Neural cell (in vitro differentiated cells): ENCODE measurements at regions not wholly inside any gene's neighbourhood (a gene's known extent, or its start where the extent isn't known, plus 50 kb on each side); places are given as distances from the start of the nearest gene placed in this dataset.

Experiments
- H2AFZ ChIP-seq: fragments of 200-600, 300-800 bp; sonication (generic), shearing (Covaris generic); 2 replicates; pipeline ENCODE4 v1.6.0; 2014; ENCODE audit warnings: low read depth, mild to moderate bottlenecking, antibody characterized with exemption, low read length, moderate library complexity
- H3F3A ChIP-seq: fragments of 200-600 bp; shearing (Covaris generic); 2 replicates; pipeline ENCODE4 v1.6.1; 2016; ENCODE audit warnings: mild to moderate bottlenecking, moderate library complexity, mixed read lengths, antibody characterized with exemption, low read length; ENCODE audit not compliant: insufficient read depth, poor library complexity, severe bottlenecking
- H3K27ac ChIP-seq: fragments of 200-600, 300-800 bp; sonication (generic), shearing (Covaris generic); 2 replicates; pipeline ENCODE4 v1.5.1; 2014; ENCODE audit warnings: mild to moderate bottlenecking, low read length, moderate library complexity
- H3K27me3 ChIP-seq: fragments of 300-800, 200-600 bp; sonication (generic), shearing (Covaris generic); 2 replicates; pipeline ENCODE4 v1.6.0; 2014; ENCODE audit warnings: mild to moderate bottlenecking, low read depth, low read length, moderate library complexity; ENCODE audit not compliant: insufficient read depth
- H3K36me3 ChIP-seq: fragments of 300-800, 200-600 bp; sonication (generic), shearing (Covaris generic); 2 replicates; pipeline ENCODE4 v1.5.1; 2014; ENCODE audit warnings: mild to moderate bottlenecking, antibody characterized with exemption, low read length, moderate library complexity; ENCODE audit not compliant: insufficient read depth
- H3K4me2 ChIP-seq: fragments of 300-800, 200-600 bp; sonication (generic), shearing (Covaris generic); 2 replicates; pipeline ENCODE4 v1.6.0; 2014; ENCODE audit warnings: mild to moderate bottlenecking, low read length
- H3K4me3 ChIP-seq: fragments of 300-800, 200-600 bp; sonication (generic), shearing (Covaris generic); 2 replicates; pipeline ENCODE4 v1.5.1; 2014; ENCODE audit warnings: mild to moderate bottlenecking, low read length, moderate library complexity
- H3K79me2 ChIP-seq: fragments of 200-600 bp; shearing (Covaris generic); replicated peaks from 2 replicates; pipeline ENCODE4 v1.6.0; 2014; ENCODE audit warnings: mild to moderate bottlenecking, low read length, moderate library complexity; ENCODE audit not compliant: insufficient read depth
- H3K9ac ChIP-seq: fragments of 300-800, 200-600 bp; sonication (generic), shearing (Covaris generic); 2 replicates; pipeline ENCODE4 v1.6.1; 2016; ENCODE audit warnings: mild to moderate bottlenecking, low read length, mixed read lengths
- H3K9me2 ChIP-seq: fragments of 200-600 bp; shearing (Covaris generic); 2 replicates; pipeline ENCODE4 v1.6.1; 2016; ENCODE audit warnings: mild to moderate bottlenecking, low read length, mixed read lengths; ENCODE audit not compliant: insufficient read depth
- H3K9me3 ChIP-seq: fragments of 200-600, 300-800 bp; sonication (generic), shearing (Covaris generic); 2 replicates; pipeline ENCODE4 v1.6.1; 2016; ENCODE audit warnings: mild to moderate bottlenecking, mixed run types, low read length, moderate library complexity, mixed read lengths
- H4K20me1 ChIP-seq: fragments of 200-600 bp; shearing (Covaris generic); 2 replicates; pipeline ENCODE4 v1.6.1; 2016; ENCODE audit warnings: mild to moderate bottlenecking, mixed run types; ENCODE audit not compliant: insufficient read depth
- EP300 ChIP-seq: fragments of 450-650 bp; conservative IDR thresholded peaks from 2 replicates; pipeline ENCODE4 v1.6.1; 2014; ENCODE audit warnings: antibody characterized with exemption, mild to moderate bottlenecking, moderate library complexity; ENCODE audit not compliant: poor library complexity, severe bottlenecking
- EZH2 ChIP-seq: fragments of 200-600, 300-800 bp; shearing (Covaris generic), sonication (generic); IDR thresholded peaks from 2 replicates; pipeline ENCODE4 v1.6.1; 2014; ENCODE audit warnings: antibody characterized with exemption, low read length, borderline replicate concordance, mild to moderate bottlenecking; ENCODE audit not compliant: insufficient read depth, poor library complexity, severe bottlenecking
- MXI1 ChIP-seq: fragments of 450-650 bp; conservative IDR thresholded peaks from 2 replicates; pipeline ENCODE4 v1.6.1; 2014; ENCODE audit warnings: antibody characterized with exemption, mild to moderate bottlenecking; ENCODE audit not compliant: poor library complexity, severe bottlenecking
- POLR2AphosphoS5 ChIP-seq: IDR thresholded peaks from 2 replicates; pipeline ENCODE4 v1.6.1; 2012
- RAD21 ChIP-seq: fragments of 450-650 bp; conservative IDR thresholded peaks from 2 replicates; pipeline ENCODE4 v1.6.1; 2014; ENCODE audit warnings: antibody characterized with exemption, mild to moderate bottlenecking, moderate library complexity
- SMC3 ChIP-seq: fragments of 450-650 bp; conservative IDR thresholded peaks from 2 replicates; pipeline ENCODE4 v1.6.1; 2014; ENCODE audit warnings: antibody characterized with exemption, mild to moderate bottlenecking, moderate library complexity; ENCODE audit not compliant: poor library complexity
- TAF1 ChIP-seq: IDR thresholded peaks from 2 replicates; pipeline ENCODE4 v1.6.1; 2012; ENCODE audit warnings: low read depth
- TF ChIP-seq, protein P1 (sequence below): IDR thresholded peaks from 2 replicates; pipeline ENCODE4 v1.6.1; 2012; ENCODE audit warnings: borderline replicate concordance
- TF ChIP-seq, protein P2 (sequence below): fragments of 450-650 bp; IDR thresholded peaks from 2 replicates; pipeline ENCODE4 v1.5.1; 2014; ENCODE audit warnings: antibody characterized with exemption, mild to moderate bottlenecking, moderate library complexity; ENCODE audit not compliant: poor library complexity, severe bottlenecking

DNA sequence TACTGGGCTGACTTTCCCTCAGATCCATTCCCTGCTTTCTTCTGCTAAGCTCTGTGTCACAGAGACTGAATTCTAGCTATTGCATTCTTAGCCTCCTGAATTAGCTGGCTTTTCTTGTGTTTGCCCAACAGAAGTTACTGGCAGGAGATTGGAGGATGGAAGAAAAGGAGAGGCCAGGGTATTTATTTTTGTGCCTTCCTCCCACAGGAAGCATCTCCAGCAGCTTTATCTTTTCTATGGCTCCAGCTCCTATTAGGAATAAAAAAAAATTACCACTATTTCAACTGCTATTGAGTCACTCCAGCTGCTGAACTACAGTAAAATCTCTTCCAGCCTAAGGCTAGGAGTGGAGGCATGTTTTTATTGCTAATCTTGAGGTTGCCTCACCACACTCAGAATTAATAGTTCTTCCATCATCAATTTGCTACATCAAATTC, 492.4 kb downstream of the RFPL4B start:
- no peaks in the 10 kb centered on the region for H3K36me3 ChIP-seq
- H3K79me2 ChIP-seq, result no peaks in the 10 kb centered on the region
- H4K20me1 ChIP-seq, result no peaks in the 10 kb centered on the region
- H3K27me3 ChIP-seq, result no peaks in the 10 kb centered on the region
- no peaks in the 10 kb centered on the region for H3F3A ChIP-seq
- H3K27ac ChIP-seq, result no peak overlapping the region
- TF ChIP-seq, protein P1, sequence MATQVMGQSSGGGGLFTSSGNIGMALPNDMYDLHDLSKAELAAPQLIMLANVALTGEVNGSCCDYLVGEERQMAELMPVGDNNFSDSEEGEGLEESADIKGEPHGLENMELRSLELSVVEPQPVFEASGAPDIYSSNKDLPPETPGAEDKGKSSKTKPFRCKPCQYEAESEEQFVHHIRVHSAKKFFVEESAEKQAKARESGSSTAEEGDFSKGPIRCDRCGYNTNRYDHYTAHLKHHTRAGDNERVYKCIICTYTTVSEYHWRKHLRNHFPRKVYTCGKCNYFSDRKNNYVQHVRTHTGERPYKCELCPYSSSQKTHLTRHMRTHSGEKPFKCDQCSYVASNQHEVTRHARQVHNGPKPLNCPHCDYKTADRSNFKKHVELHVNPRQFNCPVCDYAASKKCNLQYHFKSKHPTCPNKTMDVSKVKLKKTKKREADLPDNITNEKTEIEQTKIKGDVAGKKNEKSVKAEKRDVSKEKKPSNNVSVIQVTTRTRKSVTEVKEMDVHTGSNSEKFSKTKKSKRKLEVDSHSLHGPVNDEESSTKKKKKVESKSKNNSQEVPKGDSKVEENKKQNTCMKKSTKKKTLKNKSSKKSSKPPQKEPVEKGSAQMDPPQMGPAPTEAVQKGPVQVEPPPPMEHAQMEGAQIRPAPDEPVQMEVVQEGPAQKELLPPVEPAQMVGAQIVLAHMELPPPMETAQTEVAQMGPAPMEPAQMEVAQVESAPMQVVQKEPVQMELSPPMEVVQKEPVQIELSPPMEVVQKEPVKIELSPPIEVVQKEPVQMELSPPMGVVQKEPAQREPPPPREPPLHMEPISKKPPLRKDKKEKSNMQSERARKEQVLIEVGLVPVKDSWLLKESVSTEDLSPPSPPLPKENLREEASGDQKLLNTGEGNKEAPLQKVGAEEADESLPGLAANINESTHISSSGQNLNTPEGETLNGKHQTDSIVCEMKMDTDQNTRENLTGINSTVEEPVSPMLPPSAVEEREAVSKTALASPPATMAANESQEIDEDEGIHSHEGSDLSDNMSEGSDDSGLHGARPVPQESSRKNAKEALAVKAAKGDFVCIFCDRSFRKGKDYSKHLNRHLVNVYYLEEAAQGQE, result no peak
- no peak for TF ChIP-seq EP300
- TF ChIP-seq TAF1, result no peak
- no peak for TF ChIP-seq MXI1
- TF ChIP-seq, protein P2, sequence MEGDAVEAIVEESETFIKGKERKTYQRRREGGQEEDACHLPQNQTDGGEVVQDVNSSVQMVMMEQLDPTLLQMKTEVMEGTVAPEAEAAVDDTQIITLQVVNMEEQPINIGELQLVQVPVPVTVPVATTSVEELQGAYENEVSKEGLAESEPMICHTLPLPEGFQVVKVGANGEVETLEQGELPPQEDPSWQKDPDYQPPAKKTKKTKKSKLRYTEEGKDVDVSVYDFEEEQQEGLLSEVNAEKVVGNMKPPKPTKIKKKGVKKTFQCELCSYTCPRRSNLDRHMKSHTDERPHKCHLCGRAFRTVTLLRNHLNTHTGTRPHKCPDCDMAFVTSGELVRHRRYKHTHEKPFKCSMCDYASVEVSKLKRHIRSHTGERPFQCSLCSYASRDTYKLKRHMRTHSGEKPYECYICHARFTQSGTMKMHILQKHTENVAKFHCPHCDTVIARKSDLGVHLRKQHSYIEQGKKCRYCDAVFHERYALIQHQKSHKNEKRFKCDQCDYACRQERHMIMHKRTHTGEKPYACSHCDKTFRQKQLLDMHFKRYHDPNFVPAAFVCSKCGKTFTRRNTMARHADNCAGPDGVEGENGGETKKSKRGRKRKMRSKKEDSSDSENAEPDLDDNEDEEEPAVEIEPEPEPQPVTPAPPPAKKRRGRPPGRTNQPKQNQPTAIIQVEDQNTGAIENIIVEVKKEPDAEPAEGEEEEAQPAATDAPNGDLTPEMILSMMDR, result no peak
- TF ChIP-seq RAD21, result no peak
- H2AFZ ChIP-seq, result no peak overlapping the region
- H3K9me3 ChIP-seq, result no peaks in the 10 kb centered on the region
- H3K9ac ChIP-seq, result no peak overlapping the region
- H3K4me2 ChIP-seq, result no peak overlapping the region
- H3K4me3 ChIP-seq, result no peak overlapping the region
- no peaks in the 10 kb centered on the region for H3K9me2 ChIP-seq

DNA sequence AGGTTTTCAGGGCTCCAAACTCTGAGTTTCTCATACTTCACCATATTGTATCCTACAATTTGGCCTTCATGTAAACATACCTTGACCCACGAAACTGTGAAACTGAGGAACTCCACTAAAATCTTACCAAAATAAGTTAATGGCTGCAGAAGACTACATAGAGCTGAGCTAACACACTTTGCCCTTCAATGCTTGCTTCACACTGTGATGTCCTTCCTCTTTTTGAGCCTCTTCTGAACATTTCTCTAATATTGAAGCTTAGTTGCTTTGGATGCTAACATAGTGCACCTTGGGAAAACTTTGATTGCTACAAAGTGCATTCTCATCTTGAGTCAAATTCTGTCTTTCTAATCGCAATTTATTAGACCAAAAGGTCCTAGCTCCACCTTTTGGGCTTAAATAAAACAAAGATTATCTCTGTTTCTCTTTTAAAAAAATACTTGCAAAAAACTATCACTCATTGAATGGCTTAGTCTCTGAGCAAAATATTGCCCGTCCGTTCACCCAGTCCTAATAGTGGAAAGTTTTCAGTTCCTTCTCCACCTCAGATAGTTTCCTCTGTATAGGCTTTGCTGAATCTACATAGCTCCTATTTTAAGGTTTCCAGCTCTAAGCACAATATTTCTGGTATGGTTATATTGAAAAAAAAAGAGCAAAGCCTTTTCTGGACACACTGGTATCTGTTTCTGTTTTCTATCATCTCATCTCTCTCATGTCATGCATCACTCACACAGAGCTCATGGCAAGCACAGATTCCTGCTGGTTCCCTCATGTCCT, 494.6 kb downstream of the RFPL4B start:
- H3F3A ChIP-seq, result no peaks in the 10 kb centered on the region
- H3K9me3 ChIP-seq, result no peaks in the 10 kb centered on the region
- no peaks in the 10 kb centered on the region for H4K20me1 ChIP-seq
- no peaks in the 10 kb centered on the region for H3K36me3 ChIP-seq
- TF ChIP-seq EZH2 (no peak), MXI1 (no peak), SMC3 (no peak), POLR2AphosphoS5 (no peak)
- TF ChIP-seq, protein P1, result no peak
- TF ChIP-seq, protein P2, result no peak
- no peak overlapping the region for H3K4me3 ChIP-seq
- H3K9ac ChIP-seq, result no peak overlapping the region
- H3K79me2 ChIP-seq, result no peaks in the 10 kb centered on the region
- no peak overlapping the region for H3K4me2 ChIP-seq
- no peak overlapping the region for H2AFZ ChIP-seq
- no peaks in the 10 kb centered on the region for H3K27me3 ChIP-seq
- H3K9me2 ChIP-seq, result no peaks in the 10 kb centered on the region
- no peak overlapping the region for H3K27ac ChIP-seq
